ENCODE measurements at regions not wholly inside any gene's neighbourhood (a gene's known extent, or its start where the extent isn't known, plus 50 kb on each side); places are given as distances from the start of the nearest gene placed in this dataset.

DNA sequence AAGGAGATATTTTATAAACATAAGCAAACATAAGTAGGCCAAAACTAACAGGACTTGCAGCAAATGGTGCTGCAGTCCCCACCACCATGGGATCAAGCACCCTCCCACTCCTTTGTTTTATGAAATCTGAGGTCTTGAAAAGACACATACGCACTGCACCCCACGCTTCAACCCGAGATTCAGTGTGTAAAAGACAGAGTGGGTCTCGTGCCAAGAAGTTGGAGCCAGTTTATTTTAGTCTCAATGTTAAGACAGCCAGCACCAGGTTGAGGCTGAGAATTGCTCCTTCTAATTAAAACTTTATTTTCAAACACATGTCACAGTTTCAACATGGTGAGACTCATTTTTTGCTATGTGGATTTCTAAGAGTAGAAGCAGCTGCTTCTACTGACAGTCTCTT lies 139.1 kb upstream of the TIAM1 start:
- no peaks in the 10 kb centered on the region for H3K4me1 ChIP-seq (ENCODE audit: control insufficient read depth, insufficient read depth, low read length)
- no peaks in the 10 kb centered on the region for H3K36me3 ChIP-seq (ENCODE audit: control insufficient read depth, insufficient read depth, low read length)
- no peak overlapping the region for H3K4me3 ChIP-seq (ENCODE audit: low read length)
- H3K27me3 ChIP-seq (ENCODE audit: control insufficient read depth, insufficient read depth, low read length), result no peaks in the 10 kb centered on the region
- no peak overlapping the region for H3K9ac ChIP-seq (ENCODE audit: low read length)
- H3K27ac ChIP-seq (ENCODE audit: low read depth, low read length), result no peak overlapping the region

DNA sequence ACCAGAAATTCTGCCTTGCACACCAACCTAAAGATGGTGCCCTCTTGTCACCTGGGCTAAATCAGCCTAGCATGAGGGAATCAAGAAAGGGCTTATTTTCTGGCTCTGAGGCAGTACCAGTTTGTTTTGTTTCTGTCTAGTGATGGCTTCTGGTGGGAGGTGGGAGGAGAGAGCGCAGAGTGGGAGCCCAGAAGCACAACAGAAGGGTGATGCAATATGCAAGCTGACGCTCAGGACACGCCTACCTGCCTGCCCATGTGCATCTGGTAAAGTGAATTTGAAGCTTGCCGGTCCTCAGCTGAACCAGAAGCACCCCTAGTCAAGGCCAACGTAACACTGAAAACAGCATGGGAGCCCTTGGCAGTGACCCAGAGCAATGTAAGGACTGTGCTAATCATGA lies 138.4 kb upstream of the TIAM1 start:
- no peaks in the 10 kb centered on the region for H3K27me3 ChIP-seq (ENCODE audit: control insufficient read depth, insufficient read depth, low read length)
- H3K9ac ChIP-seq (ENCODE audit: low read length), result no peak overlapping the region
- H3K4me1 ChIP-seq (ENCODE audit: control insufficient read depth, insufficient read depth, low read length), result no peaks in the 10 kb centered on the region
- no peak overlapping the region for H3K4me3 ChIP-seq (ENCODE audit: low read length)
- no peaks in the 10 kb centered on the region for H3K36me3 ChIP-seq (ENCODE audit: control insufficient read depth, insufficient read depth, low read length)
- no peak overlapping the region for H3K27ac ChIP-seq (ENCODE audit: low read depth, low read length)

DNA sequence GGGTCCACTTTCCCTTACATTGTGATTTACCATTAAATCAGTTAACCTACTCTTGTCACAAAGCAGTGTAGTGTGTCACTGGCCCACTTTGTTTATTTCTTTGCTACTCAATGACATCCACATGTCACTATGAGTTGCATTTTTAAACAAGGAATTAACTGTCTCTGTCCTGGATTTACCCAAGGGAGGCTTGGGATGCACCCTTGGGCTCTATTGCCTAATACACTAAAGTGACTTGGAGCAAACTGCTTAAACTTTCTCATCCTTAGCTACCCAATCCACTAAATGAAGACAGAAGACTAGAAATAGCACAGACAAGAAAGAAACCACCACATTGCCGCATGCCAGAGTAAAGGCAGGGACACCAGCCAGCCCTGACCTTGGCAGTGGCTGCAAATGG lies 136.2 kb upstream of the TIAM1 start:
- Histone ChIP-seq H3K27ac (ENCODE audit: low read depth, low read length) (no peak overlapping the region), H3K27me3 (ENCODE audit: control insufficient read depth, insufficient read depth, low read length) (no peaks in the 10 kb centered on the region), H3K4me3 (ENCODE audit: low read length) (no peak overlapping the region), H3K4me1 (ENCODE audit: control insufficient read depth, insufficient read depth, low read length) (no peaks in the 10 kb centered on the region), H3K36me3 (ENCODE audit: control insufficient read depth, insufficient read depth, low read length) (no peaks in the 10 kb centered on the region), H3K9ac (ENCODE audit: low read length) (no peak overlapping the region)

DNA sequence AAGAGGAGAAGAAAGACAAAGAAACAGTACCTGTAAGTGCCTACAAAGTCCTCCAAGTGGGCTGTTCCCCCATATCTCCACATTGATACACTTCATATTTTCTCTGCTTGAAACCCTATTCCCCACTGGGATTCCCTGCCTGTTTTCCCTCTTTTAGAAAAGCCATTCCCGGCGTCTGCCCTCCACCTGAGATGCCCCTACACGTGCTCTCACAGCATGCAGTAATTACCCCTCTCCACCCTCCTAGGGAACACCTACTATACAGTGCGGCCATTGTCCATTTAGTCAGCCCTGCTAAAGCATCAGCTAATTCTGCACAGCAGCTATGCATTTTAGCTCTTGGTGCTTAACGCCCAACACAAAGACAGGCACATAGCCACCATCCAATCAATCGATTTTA lies 135.7 kb upstream of the TIAM1 start:
- Histone ChIP-seq H3K36me3 (ENCODE audit: control insufficient read depth, insufficient read depth, low read length) (no peaks in the 10 kb centered on the region), H3K4me3 (ENCODE audit: low read length) (no peak overlapping the region), H3K9ac (ENCODE audit: low read length) (no peak overlapping the region), H3K27ac (ENCODE audit: low read depth, low read length) (no peak overlapping the region), H3K4me1 (ENCODE audit: control insufficient read depth, insufficient read depth, low read length) (no peaks in the 10 kb centered on the region), H3K27me3 (ENCODE audit: control insufficient read depth, insufficient read depth, low read length) (no peaks in the 10 kb centered on the region)

DNA sequence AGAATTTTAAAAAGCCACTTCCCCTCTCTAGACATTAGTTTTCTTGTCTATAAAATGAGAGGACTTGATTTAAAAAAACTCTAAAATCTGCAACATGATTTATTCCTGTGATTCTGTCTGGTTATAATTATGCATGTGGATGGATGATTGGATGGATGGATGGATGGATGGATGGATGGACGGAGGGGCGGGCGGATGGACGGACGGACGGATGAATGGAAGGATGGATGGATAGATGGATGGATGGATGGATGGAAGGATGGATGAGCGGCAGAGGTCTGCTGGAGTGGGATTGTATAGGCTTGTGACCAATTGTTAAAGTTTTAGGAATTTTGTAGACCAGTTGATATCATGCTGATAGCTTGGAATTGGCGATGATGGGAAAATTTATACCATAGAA lies 135.2 kb upstream of the TIAM1 start:
- Histone ChIP-seq H3K27ac (ENCODE audit: low read depth, low read length) (no peak overlapping the region), H3K9ac (ENCODE audit: low read length) (no peak overlapping the region), H3K36me3 (ENCODE audit: control insufficient read depth, insufficient read depth, low read length) (no peaks in the 10 kb centered on the region), H3K4me3 (ENCODE audit: low read length) (no peak overlapping the region), H3K4me1 (ENCODE audit: control insufficient read depth, insufficient read depth, low read length) (no peaks in the 10 kb centered on the region), H3K27me3 (ENCODE audit: control insufficient read depth, insufficient read depth, low read length) (no peaks in the 10 kb centered on the region)

DNA sequence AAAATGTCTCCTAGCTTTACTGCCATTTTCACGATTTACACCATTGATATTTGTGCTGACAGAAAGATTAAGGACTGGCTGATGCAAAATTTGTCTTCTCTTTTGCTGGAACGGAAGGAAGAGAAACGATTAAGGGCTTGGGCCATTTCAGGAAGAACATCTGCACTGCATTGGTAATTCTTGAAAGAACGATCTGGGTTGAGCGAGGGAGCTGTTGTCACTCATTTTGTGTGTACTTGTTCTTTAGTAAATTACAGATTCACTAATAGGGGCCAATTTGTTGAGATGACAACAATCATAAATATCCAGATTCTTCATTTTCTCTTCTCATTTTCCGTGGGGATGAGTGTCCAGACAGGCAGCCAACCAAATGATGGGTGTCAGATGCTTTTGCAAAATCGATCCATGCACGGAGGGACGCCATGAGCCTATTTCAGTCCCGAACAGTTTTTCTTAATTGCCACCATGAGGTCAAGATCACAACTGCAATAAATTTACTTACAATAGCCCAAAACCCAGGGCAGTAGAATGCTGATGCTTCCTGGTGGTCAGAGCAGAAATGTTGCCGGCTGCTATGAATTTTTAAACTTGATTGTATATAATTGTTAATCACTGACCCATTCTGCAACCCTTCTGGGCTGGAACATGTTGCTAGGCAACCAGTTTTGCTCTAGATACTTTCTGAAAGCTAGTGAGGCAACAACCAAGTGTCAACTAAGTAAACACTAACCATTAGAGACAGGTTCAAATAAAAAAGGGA lies 132.4 kb upstream of the TIAM1 start:
- Histone ChIP-seq H3K36me3 (ENCODE audit: control insufficient read depth, insufficient read depth, low read length) (no peaks in the 10 kb centered on the region), H3K27me3 (ENCODE audit: control insufficient read depth, insufficient read depth, low read length) (no peaks in the 10 kb centered on the region), H3K4me3 (ENCODE audit: low read length) (no peak overlapping the region), H3K27ac (ENCODE audit: low read depth, low read length) (no peak overlapping the region), H3K4me1 (ENCODE audit: control insufficient read depth, insufficient read depth, low read length) (no peaks in the 10 kb centered on the region), H3K9ac (ENCODE audit: low read length) (no peak overlapping the region)

DNA sequence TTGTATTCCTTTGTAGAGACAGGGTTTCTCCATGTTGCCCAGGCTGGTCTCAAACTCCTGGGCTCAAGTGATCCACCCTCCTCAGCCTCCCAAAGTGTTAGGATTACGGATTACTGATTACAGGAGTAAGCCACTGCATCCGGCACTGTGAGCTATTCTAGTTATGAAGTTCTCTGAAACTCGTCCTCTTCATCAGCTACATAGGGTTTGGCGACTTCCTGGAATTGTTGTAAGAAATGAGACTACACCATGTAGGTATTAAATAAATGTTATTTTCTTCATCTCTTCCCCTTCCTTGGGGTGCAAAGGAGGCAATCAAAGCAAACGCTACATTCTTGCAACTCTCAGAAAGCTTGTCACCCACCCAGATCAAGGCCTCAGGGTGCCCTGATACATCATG lies 131.2 kb upstream of the TIAM1 start:
- Histone ChIP-seq H3K36me3 (ENCODE audit: control insufficient read depth, insufficient read depth, low read length) (no peaks in the 10 kb centered on the region), H3K4me1 (ENCODE audit: control insufficient read depth, insufficient read depth, low read length) (no peaks in the 10 kb centered on the region), H3K4me3 (ENCODE audit: low read length) (no peak overlapping the region), H3K27ac (ENCODE audit: low read depth, low read length) (no peak overlapping the region), H3K9ac (ENCODE audit: low read length) (no peak overlapping the region), H3K27me3 (ENCODE audit: control insufficient read depth, insufficient read depth, low read length) (no peaks in the 10 kb centered on the region)

DNA sequence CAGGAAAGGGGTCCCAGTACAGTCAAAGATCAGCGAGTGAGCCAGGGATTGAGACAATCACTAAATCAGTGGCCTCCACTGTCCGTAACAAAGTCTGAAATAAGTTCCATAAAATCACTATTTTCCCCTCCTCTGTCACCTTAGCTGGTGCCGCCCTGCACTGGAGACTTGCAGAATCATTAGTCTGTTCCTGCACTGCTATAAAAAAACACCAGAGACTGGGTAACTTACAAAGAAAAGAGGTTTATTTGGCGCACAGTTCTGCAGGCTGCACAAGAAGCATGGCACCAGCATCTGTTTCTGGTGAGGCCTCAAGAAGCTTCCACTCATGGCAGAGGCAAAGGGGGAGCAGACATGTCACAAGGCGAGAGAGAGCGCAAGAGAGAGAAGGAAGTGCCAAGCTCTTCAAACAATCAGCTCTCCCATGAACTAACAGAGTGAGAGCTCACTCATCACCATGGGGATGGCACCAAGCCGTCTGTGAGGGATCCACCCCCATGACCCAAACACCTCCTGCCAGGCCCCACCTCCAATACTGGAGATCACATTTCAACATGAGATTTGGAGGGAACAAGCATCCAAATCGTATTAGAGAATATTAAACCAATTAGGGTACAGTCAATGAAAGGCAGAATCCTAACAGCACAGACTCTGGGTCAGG lies 129.8 kb upstream of the TIAM1 start:
- H3K27ac ChIP-seq (ENCODE audit: low read depth, low read length), result no peak overlapping the region
- H3K4me1 ChIP-seq (ENCODE audit: control insufficient read depth, insufficient read depth, low read length), result no peaks in the 10 kb centered on the region

DNA sequence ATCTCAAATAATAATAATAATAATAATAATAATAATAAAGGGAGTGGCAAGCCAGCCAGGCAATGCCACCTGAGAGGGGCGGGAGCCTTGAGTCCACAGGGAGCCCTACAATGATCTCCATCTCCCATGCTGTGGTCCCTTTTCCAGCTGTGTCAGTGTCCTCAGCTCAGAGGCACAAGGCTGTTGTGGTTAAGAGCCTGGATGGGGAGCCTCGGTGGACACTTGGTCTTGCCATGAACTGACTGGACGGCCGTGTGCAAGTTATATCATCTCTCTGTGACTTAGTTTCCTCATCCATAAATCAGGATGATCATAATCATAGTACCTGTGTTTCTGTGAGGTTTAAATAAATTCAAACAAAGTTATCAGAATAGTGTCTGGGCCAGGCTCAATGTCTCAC lies 127.8 kb upstream of the TIAM1 start:
- Histone ChIP-seq H3K9ac (ENCODE audit: low read length) (no peak overlapping the region), H3K36me3 (ENCODE audit: control insufficient read depth, insufficient read depth, low read length) (no peaks in the 10 kb centered on the region), H3K27ac (ENCODE audit: low read depth, low read length) (no peak overlapping the region), H3K4me1 (ENCODE audit: control insufficient read depth, insufficient read depth, low read length) (no peaks in the 10 kb centered on the region), H3K27me3 (ENCODE audit: control insufficient read depth, insufficient read depth, low read length) (no peaks in the 10 kb centered on the region), H3K4me3 (ENCODE audit: low read length) (no peak overlapping the region)

More for the DNA sequence above, 129.8 kb upstream of the TIAM1 start:
- Histone ChIP-seq H3K27me3 (ENCODE audit: control insufficient read depth, insufficient read depth, low read length) (no peaks in the 10 kb centered on the region), H3K9ac (ENCODE audit: low read length) (no peak overlapping the region), H3K4me3 (ENCODE audit: low read length) (no peak overlapping the region), H3K36me3 (ENCODE audit: control insufficient read depth, insufficient read depth, low read length) (no peaks in the 10 kb centered on the region)

DNA sequence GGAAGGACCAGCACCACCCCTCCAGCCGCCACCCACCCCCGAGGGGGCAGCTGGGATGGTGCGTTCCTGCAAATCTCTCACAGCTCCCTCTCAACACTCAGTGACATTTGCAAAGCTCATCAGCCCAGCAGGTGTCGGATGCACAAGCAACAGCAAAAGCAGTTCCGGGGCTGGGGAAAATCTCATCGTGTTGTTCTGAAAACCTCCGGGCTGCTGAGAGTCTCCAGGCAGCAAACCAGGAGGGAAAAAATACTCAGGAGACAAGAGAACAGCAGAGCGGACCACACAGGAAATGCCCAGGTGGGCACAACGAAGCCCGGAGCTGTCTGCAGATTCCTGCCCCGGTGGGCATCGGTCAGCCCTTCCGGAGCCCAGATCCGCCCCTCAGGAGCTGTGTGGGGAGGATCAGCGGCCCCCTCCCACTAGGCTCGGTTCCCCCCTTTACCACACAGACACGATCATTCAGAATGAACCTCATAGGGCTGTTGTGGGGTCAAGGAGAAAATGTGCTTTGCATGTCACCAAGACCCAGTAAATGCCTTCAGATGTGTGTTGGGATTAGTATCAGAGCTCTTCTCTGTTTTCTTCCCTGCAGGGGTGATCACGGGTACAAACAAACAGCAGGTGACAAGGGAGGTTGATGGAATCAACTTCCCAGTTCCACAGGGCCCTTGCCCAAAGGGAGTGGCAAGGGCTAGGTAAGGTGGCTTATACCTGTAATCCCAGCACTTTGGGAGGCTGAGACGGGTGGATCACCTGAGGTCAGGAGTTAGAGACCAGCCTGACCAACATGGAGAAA lies 127.0 kb upstream of the TIAM1 start:
- H3K4me3 ChIP-seq (ENCODE audit: low read length), result no peak overlapping the region
- no peaks in the 10 kb centered on the region for H3K27me3 ChIP-seq (ENCODE audit: control insufficient read depth, insufficient read depth, low read length)
- no peaks in the 10 kb centered on the region for H3K36me3 ChIP-seq (ENCODE audit: control insufficient read depth, insufficient read depth, low read length)
- no peak overlapping the region for H3K9ac ChIP-seq (ENCODE audit: low read length)
- no peak overlapping the region for H3K27ac ChIP-seq (ENCODE audit: low read depth, low read length)
- H3K4me1 ChIP-seq (ENCODE audit: control insufficient read depth, insufficient read depth, low read length), result no peaks in the 10 kb centered on the region

DNA sequence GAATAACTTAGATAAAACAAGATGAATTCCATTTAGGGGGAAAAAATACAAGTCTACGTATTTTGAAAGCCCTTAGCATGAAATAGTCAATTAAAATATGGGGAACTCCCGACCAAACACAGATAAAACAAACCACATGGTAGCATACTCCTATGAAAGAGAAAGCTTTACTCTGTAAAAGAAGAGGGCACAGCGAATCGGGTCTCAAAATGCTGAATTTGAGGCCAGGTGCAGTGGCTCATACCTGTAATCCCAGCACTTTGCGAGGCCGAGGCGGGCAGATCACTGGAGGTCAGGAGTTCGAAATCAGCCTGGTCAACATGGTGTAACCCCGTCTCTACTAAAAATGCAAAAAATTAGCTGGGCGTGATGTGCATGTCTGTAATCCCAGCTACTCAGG lies 116.9 kb upstream of the TIAM1 start:
- Histone ChIP-seq H3K27ac (ENCODE audit: low read depth, low read length) (no peak overlapping the region), H3K36me3 (ENCODE audit: control insufficient read depth, insufficient read depth, low read length) (no peaks in the 10 kb centered on the region), H3K4me1 (ENCODE audit: control insufficient read depth, insufficient read depth, low read length) (no peaks in the 10 kb centered on the region), H3K27me3 (ENCODE audit: control insufficient read depth, insufficient read depth, low read length) (no peaks in the 10 kb centered on the region), H3K9ac (ENCODE audit: low read length) (no peak overlapping the region), H3K4me3 (ENCODE audit: low read length) (no peak overlapping the region)

DNA sequence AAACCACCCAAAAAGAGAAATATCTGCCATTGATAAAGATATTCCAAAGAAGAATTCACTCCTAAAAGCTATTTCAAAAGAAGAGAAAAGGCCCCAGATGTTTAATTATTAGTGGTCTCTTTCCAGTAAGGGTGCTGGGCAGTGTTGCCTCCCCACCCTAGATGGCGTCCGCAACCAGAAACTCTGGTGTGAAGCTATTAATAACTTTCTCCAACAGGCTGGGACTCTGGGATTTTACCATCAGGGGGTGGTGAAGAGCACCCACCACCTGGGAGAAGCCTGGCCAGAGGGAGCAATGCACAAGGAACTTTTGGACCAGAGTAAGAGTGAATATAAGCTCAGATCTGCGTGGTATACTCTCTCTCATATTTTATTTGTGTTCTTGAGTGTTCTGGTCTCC lies 115.4 kb upstream of the TIAM1 start:
- Histone ChIP-seq H3K4me3 (ENCODE audit: low read length) (no peak overlapping the region), H3K27ac (ENCODE audit: low read depth, low read length) (no peak overlapping the region), H3K36me3 (ENCODE audit: control insufficient read depth, insufficient read depth, low read length) (no peaks in the 10 kb centered on the region), H3K9ac (ENCODE audit: low read length) (no peak overlapping the region), H3K4me1 (ENCODE audit: control insufficient read depth, insufficient read depth, low read length) (no peaks in the 10 kb centered on the region), H3K27me3 (ENCODE audit: control insufficient read depth, insufficient read depth, low read length) (no peaks in the 10 kb centered on the region)

Data from rectal smooth muscle tissue (tissue), 1 donor.